ENCODE measurements at regions not wholly inside any gene's neighbourhood (a gene's known extent, or its start where the extent isn't known, plus 50 kb on each side); places are given as distances from the start of the nearest gene placed in this dataset.

GRCh38 chr3:106376016-106376570 is 507.3 kb upstream of the CBLB start:
- no peaks in the 10 kb centered on the region for H3K36me3 Mint-ChIP-seq (ENCODE audit: low read depth)
- no peak overlapping the region for H3K4me3 Mint-ChIP-seq
- no peaks in the 10 kb centered on the region for H3K27me3 Mint-ChIP-seq
- POLR2A ChIA-PET, result no interaction called here
- H3K9me3 Mint-ChIP-seq, result no peaks in the 10 kb centered on the region
- H3K27ac Mint-ChIP-seq, result no peak overlapping the region
- CTCF ChIA-PET, result interaction anchor here (1.0 kb wide), 1 partner anchor 38 kb away, joined by 3 read pairs; no protein-coding TSS in a partner anchor
- no peaks in the 10 kb centered on the region for H3K4me1 Mint-ChIP-seq
- DNase-seq, result no peak

- H3K36me3 Mint-ChIP-seq (ENCODE audit: low read depth), result no peaks in the 10 kb centered on the region
- no peak overlapping the region for H3K4me3 Mint-ChIP-seq
- H3K9me3 Mint-ChIP-seq, result no peaks in the 10 kb centered on the region
- ChIA-PET POLR2A (no interaction called here), CTCF (interaction anchor here (0.7 kb wide), 1 partner anchor 810 kb away, joined by 4 read pairs; no protein-coding TSS in a partner anchor)
- no peaks in the 10 kb centered on the region for H3K27me3 Mint-ChIP-seq
- H3K27ac Mint-ChIP-seq, result no peak overlapping the region
- no peaks in the 10 kb centered on the region for H3K4me1 Mint-ChIP-seq
- DNase-seq, result no peak
Measured at GRCh38 chr3:106379251-106379750, 510.5 kb upstream of the CBLB start.

GRCh38 chr3:106380232-106380631 is 511.4 kb upstream of the CBLB start:
- ChIA-PET POLR2A (no interaction called here), CTCF (no interaction called here)
- Mint-ChIP-seq H3K36me3 (ENCODE audit: low read depth) (no peaks in the 10 kb centered on the region), H3K27me3 (no peaks in the 10 kb centered on the region), H3K9me3 (no peaks in the 10 kb centered on the region), H3K4me3 (no peak overlapping the region), H3K27ac (no peak overlapping the region), H3K4me1 (no peaks in the 10 kb centered on the region)
- DNase-seq, result no peak

- Mint-ChIP-seq H3K9me3 (no peaks in the 10 kb centered on the region), H3K4me3 (no peak overlapping the region), H3K27me3 (no peaks in the 10 kb centered on the region), H3K27ac (no peak overlapping the region), H3K36me3 (ENCODE audit: low read depth) (no peaks in the 10 kb centered on the region), H3K4me1 (no peaks in the 10 kb centered on the region)
- CTCF ChIA-PET, result no interaction called here
- POLR2A ChIA-PET, result no interaction called here
- DNase-seq, result no peak
Measured at GRCh38 chr3:106381286-106381938, 512.6 kb upstream of the CBLB start.

- no peak for DNase-seq
- ChIA-PET POLR2A (no interaction called here), CTCF (no interaction called here)
- Mint-ChIP-seq H3K4me1 (no peaks in the 10 kb centered on the region), H3K36me3 (ENCODE audit: low read depth) (no peaks in the 10 kb centered on the region), H3K4me3 (no peak overlapping the region), H3K9me3 (no peaks in the 10 kb centered on the region), H3K27ac (no peak overlapping the region), H3K27me3 (no peaks in the 10 kb centered on the region)
Measured at GRCh38 chr3:106381939-106382335, 513.1 kb upstream of the CBLB start.

GRCh38 chr3:106386050-106386449 is 517.2 kb upstream of the CBLB start:
- Mint-ChIP-seq H3K36me3 (ENCODE audit: low read depth) (no peaks in the 10 kb centered on the region), H3K4me1 (no peaks in the 10 kb centered on the region), H3K4me3 (no peak overlapping the region), H3K27ac (no peak overlapping the region), H3K27me3 (no peaks in the 10 kb centered on the region), H3K9me3 (no peaks in the 10 kb centered on the region)
- POLR2A ChIA-PET, result no interaction called here
- CTCF ChIA-PET, result no interaction called here
- no peak for DNase-seq

GRCh38 chr3:106392915-106393314 is 524.1 kb upstream of the CBLB start:
- no peak for DNase-seq
- Mint-ChIP-seq H3K27ac (no peak overlapping the region), H3K4me1 (no peaks in the 10 kb centered on the region), H3K27me3 (no peaks in the 10 kb centered on the region), H3K9me3 (no peaks in the 10 kb centered on the region), H3K4me3 (no peak overlapping the region), H3K36me3 (ENCODE audit: low read depth) (no peaks in the 10 kb centered on the region)
- POLR2A ChIA-PET, result no interaction called here
- CTCF ChIA-PET, result interaction anchor here (0.7 kb wide), 1 partner anchor 313 kb away, joined by 3 read pairs; no protein-coding TSS in a partner anchor

- H3K9me3 Mint-ChIP-seq, result no peaks in the 10 kb centered on the region
- no peak overlapping the region for H3K27ac Mint-ChIP-seq
- CTCF ChIA-PET, result no interaction called here
- H3K4me3 Mint-ChIP-seq, result no peak overlapping the region
- no peaks in the 10 kb centered on the region for H3K27me3 Mint-ChIP-seq
- H3K36me3 Mint-ChIP-seq (ENCODE audit: low read depth), result no peaks in the 10 kb centered on the region
- POLR2A ChIA-PET, result interaction anchor here (1.2 kb wide), 1 partner anchor 31 kb away, joined by 3 read pairs; no protein-coding TSS in a partner anchor
- no peak for DNase-seq
- no peaks in the 10 kb centered on the region for H3K4me1 Mint-ChIP-seq
Measured at GRCh38 chr3:106397006-106397405, 528.2 kb upstream of the CBLB start.

GRCh38 chr3:106398891-106399600 is 530.2 kb upstream of the CBLB start:
- H3K27ac Mint-ChIP-seq, result no peak overlapping the region
- ChIA-PET CTCF (interaction anchor here (0.6 kb wide), 1 partner anchor 201 kb away, joined by 7 read pairs; no protein-coding TSS in a partner anchor), POLR2A (no interaction called here)
- no peaks in the 10 kb centered on the region for H3K27me3 Mint-ChIP-seq
- no peaks in the 10 kb centered on the region for H3K9me3 Mint-ChIP-seq
- H3K4me3 Mint-ChIP-seq, result no peak overlapping the region
- no peak for DNase-seq
- H3K36me3 Mint-ChIP-seq (ENCODE audit: low read depth), result no peaks in the 10 kb centered on the region
- H3K4me1 Mint-ChIP-seq, result no peaks in the 10 kb centered on the region

- Mint-ChIP-seq H3K4me3 (no peak overlapping the region), H3K4me1 (no peaks in the 10 kb centered on the region), H3K27ac (no peak overlapping the region), H3K27me3 (no peaks in the 10 kb centered on the region), H3K9me3 (peaks cover under 1% of the 10 kb centered on the region), H3K36me3 (ENCODE audit: low read depth) (no peaks in the 10 kb centered on the region)
- ChIA-PET CTCF (no interaction called here), POLR2A (no interaction called here)
- no peak for DNase-seq
Measured at GRCh38 chr3:106399761-106400160, 530.9 kb upstream of the CBLB start.

- H3K4me1 Mint-ChIP-seq, result no peaks in the 10 kb centered on the region
- H3K27ac Mint-ChIP-seq, result no peak overlapping the region
- no peak for DNase-seq
- ChIA-PET CTCF (no interaction called here), POLR2A (no interaction called here)
- H3K9me3 Mint-ChIP-seq, result peaks cover 3% of the 10 kb centered on the region
- no peaks in the 10 kb centered on the region for H3K27me3 Mint-ChIP-seq
- no peaks in the 10 kb centered on the region for H3K36me3 Mint-ChIP-seq (ENCODE audit: low read depth)
- H3K4me3 Mint-ChIP-seq, result no peak overlapping the region
Measured at GRCh38 chr3:106401666-106402490, 533.1 kb upstream of the CBLB start.

- ChIA-PET POLR2A (no interaction called here), CTCF (no interaction called here)
- no peak overlapping the region for H3K4me3 Mint-ChIP-seq
- no peaks in the 10 kb centered on the region for H3K4me1 Mint-ChIP-seq
- no peaks in the 10 kb centered on the region for H3K27me3 Mint-ChIP-seq
- peaks cover 3% of the 10 kb centered on the region for H3K9me3 Mint-ChIP-seq
- DNase-seq, result no peak
- H3K27ac Mint-ChIP-seq, result no peak overlapping the region
- H3K36me3 Mint-ChIP-seq (ENCODE audit: low read depth), result no peaks in the 10 kb centered on the region
Measured at GRCh38 chr3:106403371-106404145, 534.7 kb upstream of the CBLB start.

All from activated CD4-positive, alpha-beta memory T cell treated with anti-CD3 and anti-CD28 coated beads, Interleukin-2, amount 10 ng/mL, durations not matched to agents 7 days and 5 days (primary cell).